ENCODE measurements at regions not wholly inside any gene's neighbourhood (a gene's known extent, or its start where the extent isn't known, plus 50 kb on each side); places are given as distances from the start of the nearest gene placed in this dataset.

DNA sequence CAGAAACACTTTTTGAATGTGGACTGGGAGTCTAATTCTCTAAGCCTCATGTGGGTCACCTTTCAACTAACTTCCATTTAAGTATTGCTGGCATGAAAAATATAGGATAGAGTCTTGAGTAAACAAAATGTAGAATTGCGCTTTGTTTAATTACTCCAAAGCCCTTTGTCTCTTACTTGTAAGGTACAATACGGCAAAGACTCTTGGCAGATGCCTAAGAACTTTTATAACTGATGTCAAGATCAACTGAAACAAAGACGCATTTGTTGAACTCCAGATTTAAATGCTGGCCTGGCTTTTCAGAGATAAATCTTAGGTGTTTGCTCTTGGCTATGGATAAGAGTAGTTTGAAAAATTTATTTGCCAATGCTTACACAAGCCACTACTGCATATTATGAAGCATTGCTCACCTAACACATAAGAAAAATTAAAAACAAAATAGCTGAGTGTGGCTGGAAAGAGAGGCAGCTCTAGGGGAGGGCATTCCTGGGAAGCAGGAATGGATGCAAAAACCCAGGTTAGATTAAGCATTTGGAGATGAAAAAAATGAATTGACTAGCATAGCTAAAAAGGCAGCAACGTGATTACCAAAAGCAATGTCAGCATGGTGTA is 107.3 kb upstream of the STARD13 start:
- TF ChIP-seq, protein P1, sequence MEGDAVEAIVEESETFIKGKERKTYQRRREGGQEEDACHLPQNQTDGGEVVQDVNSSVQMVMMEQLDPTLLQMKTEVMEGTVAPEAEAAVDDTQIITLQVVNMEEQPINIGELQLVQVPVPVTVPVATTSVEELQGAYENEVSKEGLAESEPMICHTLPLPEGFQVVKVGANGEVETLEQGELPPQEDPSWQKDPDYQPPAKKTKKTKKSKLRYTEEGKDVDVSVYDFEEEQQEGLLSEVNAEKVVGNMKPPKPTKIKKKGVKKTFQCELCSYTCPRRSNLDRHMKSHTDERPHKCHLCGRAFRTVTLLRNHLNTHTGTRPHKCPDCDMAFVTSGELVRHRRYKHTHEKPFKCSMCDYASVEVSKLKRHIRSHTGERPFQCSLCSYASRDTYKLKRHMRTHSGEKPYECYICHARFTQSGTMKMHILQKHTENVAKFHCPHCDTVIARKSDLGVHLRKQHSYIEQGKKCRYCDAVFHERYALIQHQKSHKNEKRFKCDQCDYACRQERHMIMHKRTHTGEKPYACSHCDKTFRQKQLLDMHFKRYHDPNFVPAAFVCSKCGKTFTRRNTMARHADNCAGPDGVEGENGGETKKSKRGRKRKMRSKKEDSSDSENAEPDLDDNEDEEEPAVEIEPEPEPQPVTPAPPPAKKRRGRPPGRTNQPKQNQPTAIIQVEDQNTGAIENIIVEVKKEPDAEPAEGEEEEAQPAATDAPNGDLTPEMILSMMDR (IDR thresholded peaks at IDR 0.05), result no peak
- TF ChIP-seq EZH2 (IDR thresholded peaks at IDR 0.05; ENCODE audit: borderline replicate concordance, insufficient read depth, low read depth, low read length, poor library complexity, severe bottlenecking), result no peak

Measured in B cell (primary cell).